H1 (cell line): ENCODE measurements at regions not wholly inside any gene's neighbourhood (a gene's known extent, or its start where the extent isn't known, plus 50 kb on each side); places are given as distances from the start of the nearest gene placed in this dataset.

ENCODE experiments used
- CTCF ChIA-PET: fragments of 300-600 bp; sonication (Branson Sonifier 250); formaldehyde crosslinking; loops from one replicate; lab custom pipeline; 2021; ENCODE audit not compliant: partially characterized antibody; lab: Charles Lee
- POLR2A ChIA-PET: fragments of 300-600 bp; sonication (Branson Sonifier 250); formaldehyde crosslinking; loops from one replicate; lab custom pipeline; 2021; ENCODE audit warnings: inconsistent platforms; ENCODE audit not compliant: partially characterized antibody; lab: Charles Lee
- DNase-seq, 2 experiments: peaks; one replicate each; pipeline versions ENCODE4 v3.0.0 to v3.0.0-alpha.2; 2010 to 2022; ENCODE audit warnings: low spot score in 2 of 2, low read depth in 1 of 2, mixed read lengths in 1 of 2
- FAIRE-seq: peaks from 2 replicates; lab custom pipeline; 2011; peaks lifted over from hg19 to GRCh38; lab: Jason Lieb, UNC
- H2AFZ ChIP-seq: 2 replicates; pipeline ENCODE4 v1.8.1; 2012; ENCODE audit warnings: low read length, inconsistent platforms
- H2AK5ac ChIP-seq: 2 replicates; pipeline ENCODE4 v1.6.1; 2013; ENCODE audit warnings: low read depth, low read length
- H2BK120ac ChIP-seq: replicated peaks from 2 replicates; pipeline ENCODE3; 2013; ENCODE audit warnings: low read depth, low read length, inconsistent platforms
- H2BK12ac ChIP-seq: 2 replicates; pipeline ENCODE4 v1.6.1; 2013; ENCODE audit warnings: low read depth, low read length
- H2BK15ac ChIP-seq: 2 replicates; pipeline ENCODE4 v1.6.1; 2013; ENCODE audit warnings: low read length
- H2BK20ac ChIP-seq: 2 replicates; pipeline ENCODE4 v1.6.1; 2013; ENCODE audit warnings: low read length
- H2BK5ac ChIP-seq: 2 replicates; pipeline ENCODE4 v1.6.1; 2013; ENCODE audit warnings: low read depth, low read length
- H3K14ac ChIP-seq: 2 replicates; pipeline ENCODE4 v1.6.1; 2013; ENCODE audit warnings: inconsistent platforms; ENCODE audit not compliant: insufficient read length
- H3K18ac ChIP-seq: 2 replicates; pipeline ENCODE4 v1.6.1; 2013; ENCODE audit warnings: low read length; ENCODE audit errors: extremely low read depth
- H3K23ac ChIP-seq: 2 replicates; pipeline ENCODE4 v1.6.1; 2013; ENCODE audit warnings: inconsistent platforms; ENCODE audit not compliant: insufficient read length
- H3K23me2 ChIP-seq: 2 replicates; pipeline ENCODE4 v1.6.1; 2013; ENCODE audit warnings: low read depth, low read length
- H3K27ac ChIP-seq: 2 replicates; pipeline ENCODE4 v1.6.1; 2011; ENCODE audit warnings: low read depth, low read length, inconsistent platforms
- H3K27me3 ChIP-seq, 4 experiments: replicated peaks in 1 of 4; 1 replicate in 1 of 4; 2 replicates in 3 of 4; pipeline versions ENCODE4 v1.6.1 to v1.8.1; 2011 to 2013; ENCODE audit warnings: low read length in 3 of 4, mild to moderate bottlenecking in 3 of 4, inconsistent platforms in 2 of 4, mixed read lengths in 2 of 4, moderate library complexity in 1 of 4; ENCODE audit not compliant: control insufficient read depth in 3 of 4, insufficient read depth in 3 of 4; ENCODE audit errors: extremely low read depth in 1 of 4
- H3K36me3 ChIP-seq, 4 experiments: 2 replicates each; pipeline versions ENCODE4 v1.6.1 to v1.8.1; 2011 to 2013; ENCODE audit warnings: mild to moderate bottlenecking in 4 of 4, low read length in 3 of 4, moderate library complexity in 2 of 4, control low read depth in 1 of 4, inconsistent platforms in 1 of 4; ENCODE audit not compliant: insufficient read depth in 4 of 4, control insufficient read depth in 2 of 4
- H3K4ac ChIP-seq: replicated peaks from 2 replicates; pipeline ENCODE3; 2013; ENCODE audit warnings: low read length, low read depth, mixed read lengths, inconsistent platforms; ENCODE audit not compliant: insufficient read length
- H3K4me1 ChIP-seq, 4 experiments: replicated peaks in 1 of 4; 1 replicate in 1 of 4; 2 replicates in 3 of 4; pipeline versions ENCODE4 v1.6.1 to v1.8.1; 2011 to 2013; ENCODE audit warnings: low read length in 3 of 4, inconsistent platforms in 2 of 4, mixed read lengths in 1 of 4; ENCODE audit not compliant: insufficient read depth in 4 of 4, control insufficient read depth in 3 of 4
- H3K4me2 ChIP-seq, 2 experiments: 2 replicates each; pipeline versions ENCODE4 v1.6.1 to v1.8.1; 2011 to 2013; ENCODE audit warnings: low read depth in 2 of 2, low read length in 2 of 2, control low read depth in 1 of 2, inconsistent platforms in 1 of 2, mild to moderate bottlenecking in 1 of 2; ENCODE audit not compliant: insufficient read depth in 1 of 2
- H3K4me3 ChIP-seq, 4 experiments: fragments of 200-600, 300-600 bp in 1 of 4; sonication (generic), shearing (Covaris generic), sonication (Bioruptor Twin) in 1 of 4; 2 replicates each; pipeline versions ENCODE4 v1.5.1 to v1.8.1; 2011 to 2016; ENCODE audit warnings: low read length in 4 of 4, low read depth in 3 of 4, control low read depth in 2 of 4, inconsistent platforms in 2 of 4, mild to moderate bottlenecking in 2 of 4, mixed read lengths in 1 of 4, moderate library complexity in 1 of 4; ENCODE audit not compliant: insufficient read depth in 2 of 4; ENCODE audit errors: extremely low read depth in 1 of 4
- H3K56ac ChIP-seq: replicated peaks from 2 replicates; pipeline ENCODE3; 2013; ENCODE audit warnings: low read depth, mild to moderate bottlenecking, mixed read lengths, low read length, inconsistent platforms; ENCODE audit not compliant: insufficient read length
- H3K79me1 ChIP-seq: 2 replicates; pipeline ENCODE4 v1.6.1; 2013; ENCODE audit warnings: low read depth, low read length, control low read depth
- H3K79me2 ChIP-seq, 2 experiments: 2 replicates each; pipeline versions ENCODE4 v1.6.1 to v1.8.1; 2012 to 2013; ENCODE audit warnings: low read length in 2 of 2, mild to moderate bottlenecking in 2 of 2, inconsistent platforms in 1 of 2; ENCODE audit not compliant: insufficient read depth in 2 of 2, control insufficient read depth in 1 of 2
- H3K9ac ChIP-seq, 4 experiments: replicated peaks in 1 of 4; 1 replicate in 1 of 4; 2 replicates in 3 of 4; pipeline versions ENCODE4 v1.6.1 to v1.8.1; 2011 to 2013; ENCODE audit warnings: low read depth in 3 of 4, low read length in 3 of 4, control low read depth in 2 of 4, mild to moderate bottlenecking in 2 of 4, moderate library complexity in 2 of 4, inconsistent platforms in 1 of 4; ENCODE audit errors: extremely low read depth in 1 of 4
- H3K9me3 ChIP-seq, 2 experiments: 2 replicates each; pipeline versions ENCODE4 v1.6.1 to v1.8.1; 2012 to 2013; ENCODE audit warnings: mild to moderate bottlenecking in 2 of 2, moderate library complexity in 2 of 2, control low read depth in 1 of 2, inconsistent platforms in 1 of 2, low read depth in 1 of 2, low read length in 1 of 2, mixed read lengths in 1 of 2; ENCODE audit not compliant: insufficient read depth in 2 of 2
- H4K20me1 ChIP-seq, 2 experiments: replicated peaks in 1 of 2; 2 replicates each; pipeline versions ENCODE3 to v1.8.1; 2011 to 2013; ENCODE audit warnings: inconsistent platforms in 2 of 2, low read length in 2 of 2, mild to moderate bottlenecking in 1 of 2; ENCODE audit not compliant: insufficient read depth in 2 of 2, control insufficient read depth in 1 of 2
- H4K5ac ChIP-seq: 2 replicates; pipeline ENCODE4 v1.6.1; 2013; ENCODE audit warnings: low read length, low read depth, mixed read lengths, inconsistent platforms; ENCODE audit not compliant: insufficient read length
- H4K8ac ChIP-seq: 2 replicates; pipeline ENCODE4 v1.8.0; 2013; ENCODE audit warnings: mild to moderate bottlenecking, moderate library complexity, low read length, inconsistent platforms; ENCODE audit not compliant: insufficient read depth; ENCODE audit errors: extremely low read depth
- H4K91ac ChIP-seq: replicated peaks from 2 replicates; pipeline ENCODE3; 2013; ENCODE audit warnings: low read length, mixed read lengths, inconsistent platforms; ENCODE audit not compliant: insufficient read length
- ASH2L ChIP-seq: fragments of 200-600, 300-600 bp; sonication (generic); IDR thresholded peaks from one replicate; pipeline ENCODE4 v1.7.1; 2017; ENCODE audit warnings: low read length
- BACH1 ChIP-seq: IDR thresholded peaks from 2 replicates; pipeline ENCODE4 v1.6.1; 2012; ENCODE audit warnings: low read length, improper control_type of control experiment
- BCL11A ChIP-seq, 2 experiments: IDR thresholded peaks; one replicate each; pipeline ENCODE4 v1.6.1; 2011; ENCODE audit warnings: low read depth in 2 of 2, low read length in 2 of 2, mild to moderate bottlenecking in 2 of 2
- CBX5 ChIP-seq: fragments of 300-800, 300-1000 bp; sonication (generic); IDR thresholded peaks from 2 replicates; pipeline ENCODE4 v1.7.1; 2016; ENCODE audit warnings: antibody characterized with exemption, low read length, low read depth
- FOSL1 ChIP-seq: IDR thresholded peaks from 2 replicates; pipeline ENCODE4 v1.6.1; 2011; ENCODE audit warnings: mild to moderate bottlenecking, low read depth, low read length, moderate library complexity; ENCODE audit not compliant: insufficient read depth
- GTF2F1 ChIP-seq: IDR thresholded peaks from 2 replicates; pipeline ENCODE4 v1.6.1; 2012; ENCODE audit warnings: low read depth, low read length, improper control_type of control experiment, borderline replicate concordance
- HDAC6 ChIP-seq: IDR thresholded peaks from one replicate; pipeline ENCODE4 v1.7.1; 2012; ENCODE audit warnings: low read depth, mild to moderate bottlenecking, inconsistent platforms, low read length, moderate library complexity
- MAFK ChIP-seq: IDR thresholded peaks from 2 replicates; pipeline ENCODE4 v1.6.1; 2012; ENCODE audit warnings: low read depth, mild to moderate bottlenecking, improper control_type of control experiment, low read length
- NRF1 ChIP-seq: IDR thresholded peaks from 2 replicates; pipeline ENCODE4 v1.6.1; 2011; ENCODE audit warnings: mild to moderate bottlenecking, low read depth, low read length, improper control_type of control experiment
- RAD21 ChIP-seq, 2 experiments: IDR thresholded peaks in 1 of 2; conservative IDR thresholded peaks in 1 of 2; 2 replicates each; pipeline ENCODE4 v1.6.1; 2011; ENCODE audit warnings: low read depth in 2 of 2, low read length in 2 of 2, improper control_type of control experiment in 1 of 2, inconsistent platforms in 1 of 2, mild to moderate bottlenecking in 1 of 2, moderate library complexity in 1 of 2
- SIX5 ChIP-seq: IDR thresholded peaks from 2 replicates; pipeline ENCODE4 v1.6.1; 2011; ENCODE audit warnings: mild to moderate bottlenecking, low read depth, low read length
- SRF ChIP-seq: IDR thresholded peaks from 2 replicates; pipeline ENCODE4 v1.6.1; 2011; ENCODE audit warnings: mild to moderate bottlenecking, low read depth, low read length, moderate library complexity
- ZNF274 ChIP-seq: IDR thresholded peaks from 2 replicates; pipeline ENCODE4 v1.7.0; 2012; ENCODE audit warnings: low read length, borderline replicate concordance; ENCODE audit errors: extremely low read depth
- WGBS, 2 experiments: shearing (Covaris generic) in 1 of 2; methylation state at CpG; one replicate each; pipeline versions ENCODE4 v1.1.6 to v1.1.7; 2013 to 2015; ENCODE audit warnings: low lambda C conversion rate in 2 of 2, mixed read lengths in 2 of 2, inconsistent platforms in 1 of 2, low coverage in 1 of 2, missing lambda C conversion rate in 1 of 2; ENCODE audit not compliant: insufficient replicate concordance in 2 of 2, insufficient coverage in 1 of 2, insufficient read length in 1 of 2; ENCODE audit errors: extremely low coverage in 1 of 2, missing lambda C conversion rate in 1 of 2; 5-methylcytosine and 5-hydroxymethylcytosine counted together
- TF ChIP-seq, protein P1 (sequence below): IDR thresholded peaks from 2 replicates; pipeline ENCODE4 v1.6.1; 2012; ENCODE audit warnings: inconsistent platforms

DNA sequence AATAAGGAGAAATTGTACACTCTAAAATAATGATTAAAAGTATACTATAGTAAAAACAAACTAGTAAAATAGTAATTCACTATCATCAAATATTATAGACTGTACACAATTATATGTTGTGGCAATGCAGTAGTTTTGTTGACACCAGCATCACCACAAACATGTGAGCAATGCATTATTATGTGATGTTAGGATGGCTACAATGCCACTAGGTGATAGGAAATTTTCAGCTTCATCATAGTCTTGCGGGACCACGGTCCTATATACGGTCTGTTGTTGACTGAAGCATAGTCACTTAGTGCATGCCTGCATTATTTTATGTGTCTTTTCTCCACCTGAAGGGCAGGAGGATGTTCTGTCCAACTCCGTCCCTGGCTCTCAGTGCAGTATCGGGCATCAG is 104.8 kb upstream of the NEDD9 start:
- Histone ChIP-seq H2BK12ac (no peak overlapping the region), H3K27ac (no peak overlapping the region), H2BK15ac (no peak overlapping the region), H3K14ac (no peak overlapping the region), H4K5ac (no peak overlapping the region), H3K4me2 (no peak overlapping the region), H2BK5ac (no peak overlapping the region), H3K4me1 (no peaks in the 10 kb centered on the region), H3K36me3 (no peaks in the 10 kb centered on the region), H3K9ac (no peak overlapping the region), H3K79me2 (no peaks in the 10 kb centered on the region), H2BK20ac (no peak overlapping the region), H4K20me1 (no peaks in the 10 kb centered on the region), H3K4ac (no peak overlapping the region), H4K91ac (no peak overlapping the region), H3K4me3 (no peak overlapping the region), H2BK120ac (no peak overlapping the region), H3K27me3 (no peaks in the 10 kb centered on the region; a peak in 1 of 7 replicates), H3K23ac (no peak overlapping the region), H3K18ac (no peak overlapping the region), H4K8ac (no peak overlapping the region), H3K56ac (no peak overlapping the region), H2AFZ (no peak overlapping the region), H3K79me1 (no peaks in the 10 kb centered on the region), H3K9me3 (no peaks in the 10 kb centered on the region), H2AK5ac (no peak overlapping the region), H3K23me2 (no peaks in the 10 kb centered on the region)
- ChIA-PET CTCF (interaction anchor here (0.5 to 1.5 kb wide), 3 partner anchors 10 to 190 kb away, joined by 4 to 5 read pairs (median 4); no protein-coding TSS in a partner anchor), POLR2A (no interaction called here)
- DNase-seq: no peak
- WGBS, 2 experiments: 89% methylated on average over 5 of the region's 5 CpGs; no CpG with 5 or more reads in 1 of the 2 experiments
- FAIRE-seq: no peak
- TF ChIP-seq, protein P1, sequence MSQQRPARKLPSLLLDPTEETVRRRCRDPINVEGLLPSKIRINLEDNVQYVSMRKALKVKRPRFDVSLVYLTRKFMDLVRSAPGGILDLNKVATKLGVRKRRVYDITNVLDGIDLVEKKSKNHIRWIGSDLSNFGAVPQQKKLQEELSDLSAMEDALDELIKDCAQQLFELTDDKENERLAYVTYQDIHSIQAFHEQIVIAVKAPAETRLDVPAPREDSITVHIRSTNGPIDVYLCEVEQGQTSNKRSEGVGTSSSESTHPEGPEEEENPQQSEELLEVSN: no peak
- TF ChIP-seq RAD21 (IDR thresholded peaks at IDR 0.05 in 1 of 2, conservative IDR thresholded peaks at IDR 0.05 in 1 of 2; ENCODE audit: low read depth in 2 of 2, low read length in 2 of 2) (no peak), SIX5 (no peak), BACH1 (no peak), MAFK (no peak), SRF (no peak), GTF2F1 (no peak), BCL11A (IDR thresholded peaks at IDR 0.05; ENCODE audit: low read depth in 2 of 2, low read length in 2 of 2) (no peak), HDAC6 (no peak), FOSL1 (no peak), ASH2L (no peak), ZNF274 (no peak), CBX5 (no peak), NRF1 (no peak)
